ENCODE measurements at regions not wholly inside any gene's neighbourhood (a gene's known extent, or its start where the extent isn't known, plus 50 kb on each side); places are given as distances from the start of the nearest gene placed in this dataset.
"Not testable (repeated sequence)": the region's sequence is repeated elsewhere in the genome, so short reads cannot be mapped to it uniquely, and the experiment has no call there.

- DNase-seq: no peak
These were observed 68.2 kb upstream of the VGLL4 start for GRCh38 chr3:11711876-11712275.

GRCh38 chr3:11709782-11710181, 66.1 kb upstream of the VGLL4 start:
- no peak for DNase-seq

- not testable (repeated sequence) for DNase-seq
These were observed 63.4 kb upstream of the VGLL4 start for GRCh38 chr3:11707084-11707483.

GRCh38 chr3:11706604-11707003, 62.9 kb upstream of the VGLL4 start:
- DNase-seq: no peak

- no peak for DNase-seq
These were observed 61.3 kb upstream of the VGLL4 start for GRCh38 chr3:11705049-11705448.

GRCh38 chr3:11703146-11703545, 59.4 kb upstream of the VGLL4 start:
- no peak for DNase-seq

GRCh38 chr3:11699083-11699427, 55.3 kb upstream of the VGLL4 start:
- no peak for DNase-seq

GRCh38 chr3:11698326-11699082, 54.8 kb upstream of the VGLL4 start:
- DNase-seq: no peak

- no peak for DNase-seq
These were observed 54.0 kb upstream of the VGLL4 start for GRCh38 chr3:11697701-11698100.

- DNase-seq: no peak
These were observed 52.3 kb upstream of the VGLL4 start for GRCh38 chr3:11696054-11696453.

All from stimulated activated CD4-positive, alpha-beta T cell treated with anti-CD3 and anti-CD28 coated beads, Interleukin-4, amount 100 ng/mL, for 24 hours (primary cell).